Stimulated activated CD8-positive, alpha-beta memory T cell treated with anti-CD3 and anti-CD28 coated beads, Interleukin-15, amount 100 ng/mL, for 48 hours (primary cell): ENCODE measurements at regions not wholly inside any gene's neighbourhood (a gene's known extent, or its start where the extent isn't known, plus 50 kb on each side); places are given as distances from the start of the nearest gene placed in this dataset.

Source experiments
- DNase-seq, 2 donors: peaks; one replicate each; pipeline ENCODE4 v3.0.0-alpha.2; 2020; ENCODE audit warnings: low read depth in 2 of 2

- DNase-seq = no peak
These were observed 50.0 kb upstream of the CLDN5 start for GRCh38 chr22:19574247-19574646.

DNA sequence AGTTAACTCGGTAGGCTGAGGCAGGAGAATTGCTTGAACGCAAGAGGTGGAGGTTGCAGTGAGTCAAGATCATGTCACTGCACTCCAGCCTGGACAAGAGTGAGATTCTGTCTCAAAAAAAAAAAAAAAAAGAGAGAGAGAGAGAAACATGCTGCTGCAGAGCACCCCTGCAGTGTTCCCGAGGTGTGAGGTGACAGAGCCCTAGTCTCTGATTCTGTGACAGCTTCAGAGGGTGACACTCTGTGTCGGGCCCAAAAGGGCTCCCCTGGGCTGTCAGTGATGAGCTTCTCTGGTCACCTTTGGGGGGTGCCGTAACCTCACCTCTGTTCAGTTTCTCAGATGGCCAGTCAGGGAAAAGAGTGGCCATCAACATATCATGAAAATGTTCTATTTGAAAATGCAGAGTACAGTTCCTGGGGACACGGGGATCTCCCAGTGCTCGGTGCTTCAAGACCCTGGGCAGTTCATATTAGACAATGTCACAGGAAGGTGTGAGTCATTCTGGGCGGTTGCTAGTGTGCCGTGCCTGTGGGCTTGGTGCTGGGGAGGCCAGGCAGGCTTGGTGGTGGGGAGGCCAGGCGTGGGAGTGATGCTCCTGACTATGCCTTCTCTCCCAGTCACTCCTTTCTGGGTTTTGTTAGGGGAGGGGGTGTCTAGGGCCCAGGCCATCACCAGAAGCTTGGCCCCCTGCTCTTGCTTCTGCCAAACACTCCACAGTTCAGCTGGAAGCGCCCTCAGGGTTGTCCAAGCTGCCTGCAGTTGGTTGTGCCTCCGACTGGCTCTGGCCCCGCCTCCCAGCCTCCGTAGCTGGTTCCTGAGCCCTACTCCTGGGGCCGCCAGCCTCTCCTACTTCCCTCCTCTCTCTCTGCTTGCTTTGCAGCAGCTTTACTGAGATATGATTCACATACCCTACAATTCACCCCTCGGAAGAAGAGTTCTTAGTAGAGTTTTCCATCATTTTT is 52.5 kb upstream of the CLDN5 start:
- peak; percentile 66 to 69 for DNase-seq

DNA sequence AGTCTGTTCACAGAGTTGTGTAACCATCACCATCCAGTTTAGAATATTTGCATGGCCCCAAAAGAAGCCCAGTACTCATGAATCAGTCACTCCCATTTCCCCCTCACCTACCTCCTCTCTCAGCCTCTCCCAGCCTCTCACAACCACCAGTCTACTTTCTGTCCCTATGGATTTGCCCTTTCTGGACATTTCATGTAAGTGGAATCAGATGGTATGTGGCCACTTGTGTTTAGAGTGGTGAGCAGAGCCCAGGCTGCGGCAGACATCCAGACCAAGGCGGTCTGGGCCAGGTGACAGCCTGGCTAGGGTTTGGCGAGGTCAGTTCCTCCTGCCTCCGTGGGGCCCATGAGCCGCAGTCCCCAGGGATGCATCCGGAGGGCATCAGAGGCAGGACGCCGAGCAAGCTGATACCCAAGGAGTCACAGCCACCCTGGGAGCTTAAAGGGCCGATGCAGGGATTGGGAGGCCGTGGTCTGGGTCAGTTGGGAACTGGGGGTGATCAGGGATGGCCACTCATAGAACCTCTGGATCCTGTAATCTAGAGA is 53.3 kb upstream of the CLDN5 start:
- no peak for DNase-seq

DNA sequence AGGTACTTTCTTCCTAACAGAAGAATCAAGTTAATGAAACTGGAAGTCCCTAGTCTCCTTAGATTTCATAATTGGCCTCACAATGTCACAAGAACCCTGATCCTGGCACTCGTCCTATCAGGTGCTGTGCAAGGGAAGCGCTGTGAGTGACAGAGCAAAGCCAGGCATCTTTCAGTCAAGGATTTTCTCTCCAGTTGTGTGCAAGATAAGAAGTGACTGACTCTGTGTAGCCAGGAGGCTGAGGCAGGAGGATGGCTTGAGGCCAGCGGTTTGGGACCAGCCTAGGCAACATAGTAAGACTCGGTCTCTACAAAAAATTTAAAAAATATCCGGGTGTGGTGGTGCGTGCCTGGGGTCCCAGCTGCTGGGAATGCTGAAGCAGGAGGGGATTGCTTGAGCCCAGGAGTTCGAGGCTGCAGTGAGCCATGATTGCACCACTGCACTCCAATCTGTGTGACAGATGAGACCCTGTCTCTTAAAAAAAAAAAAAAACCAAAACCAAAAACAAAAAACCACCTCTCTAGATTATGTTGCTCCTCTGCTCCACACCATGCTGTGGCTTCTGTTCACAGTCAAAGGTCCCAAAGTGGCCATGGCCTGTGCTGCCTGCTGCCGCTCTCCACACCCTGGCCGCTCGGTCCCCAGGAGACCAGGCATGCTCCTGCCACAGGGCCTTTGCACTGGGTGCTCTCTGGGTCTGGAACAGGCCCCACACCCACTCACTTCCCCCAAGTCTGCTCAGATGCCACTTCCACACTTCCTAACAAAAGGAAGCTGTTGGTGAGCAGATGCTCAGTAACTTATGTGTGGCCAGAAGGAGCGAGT is 54.2 kb upstream of the CLDN5 start:
- no peak for DNase-seq

- no peak for DNase-seq
These were observed 55.1 kb upstream of the CLDN5 start for GRCh38 chr22:19579115-19579811.

DNA sequence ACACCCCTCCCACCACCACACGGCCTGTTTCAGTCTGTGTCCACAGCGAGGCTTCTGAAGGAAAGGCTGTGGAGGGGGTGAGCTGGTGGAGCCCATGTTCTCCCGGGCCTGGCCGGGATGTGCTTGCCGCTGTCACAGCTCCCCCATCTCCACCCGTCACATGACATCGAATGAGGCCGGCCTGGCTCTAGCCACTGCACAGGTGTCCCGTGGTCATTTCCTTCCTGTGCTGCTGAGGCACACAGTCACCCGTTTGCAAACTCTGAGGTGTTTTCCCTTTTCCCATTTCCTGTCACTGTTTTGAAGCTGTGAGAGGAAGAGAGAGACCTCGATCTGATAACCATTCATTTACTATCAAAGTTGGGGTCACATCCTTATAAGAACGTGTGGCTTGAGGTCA is 55.7 kb upstream of the CLDN5 start:
- peak in 1 of 2 donors; percentile 27 for DNase-seq

DNA sequence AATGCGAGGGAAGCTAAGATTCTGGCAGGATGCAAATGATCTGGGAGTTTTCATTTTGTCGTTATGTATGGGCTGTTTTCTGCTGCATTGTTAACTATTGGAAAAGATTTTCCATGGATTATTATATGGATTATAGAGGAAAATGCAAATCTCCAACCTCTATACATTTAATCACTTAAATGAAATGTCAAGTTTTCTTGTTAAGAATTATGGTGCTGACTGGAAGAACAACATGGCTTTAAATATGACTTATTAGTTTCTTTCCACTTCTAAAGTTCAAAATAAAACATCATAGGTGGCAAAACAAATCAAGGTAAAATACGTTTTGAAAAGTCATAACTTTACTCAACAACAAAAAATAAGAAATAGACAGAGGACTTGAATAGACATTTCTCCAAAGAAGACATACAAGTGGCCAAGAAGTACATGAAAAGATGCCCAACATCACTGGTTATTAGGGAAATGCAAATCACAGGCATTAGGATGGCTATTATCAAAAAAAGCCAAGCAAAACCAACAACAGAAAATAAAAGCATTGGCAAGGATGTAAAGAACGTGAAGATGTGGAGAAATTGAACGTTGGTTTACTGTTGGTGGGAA is 56.2 kb upstream of the CLDN5 start:
- no peak for DNase-seq

GRCh38 chr22:19582033-19582693 is 58.0 kb upstream of the CLDN5 start:
- DNase-seq = no peak

DNA sequence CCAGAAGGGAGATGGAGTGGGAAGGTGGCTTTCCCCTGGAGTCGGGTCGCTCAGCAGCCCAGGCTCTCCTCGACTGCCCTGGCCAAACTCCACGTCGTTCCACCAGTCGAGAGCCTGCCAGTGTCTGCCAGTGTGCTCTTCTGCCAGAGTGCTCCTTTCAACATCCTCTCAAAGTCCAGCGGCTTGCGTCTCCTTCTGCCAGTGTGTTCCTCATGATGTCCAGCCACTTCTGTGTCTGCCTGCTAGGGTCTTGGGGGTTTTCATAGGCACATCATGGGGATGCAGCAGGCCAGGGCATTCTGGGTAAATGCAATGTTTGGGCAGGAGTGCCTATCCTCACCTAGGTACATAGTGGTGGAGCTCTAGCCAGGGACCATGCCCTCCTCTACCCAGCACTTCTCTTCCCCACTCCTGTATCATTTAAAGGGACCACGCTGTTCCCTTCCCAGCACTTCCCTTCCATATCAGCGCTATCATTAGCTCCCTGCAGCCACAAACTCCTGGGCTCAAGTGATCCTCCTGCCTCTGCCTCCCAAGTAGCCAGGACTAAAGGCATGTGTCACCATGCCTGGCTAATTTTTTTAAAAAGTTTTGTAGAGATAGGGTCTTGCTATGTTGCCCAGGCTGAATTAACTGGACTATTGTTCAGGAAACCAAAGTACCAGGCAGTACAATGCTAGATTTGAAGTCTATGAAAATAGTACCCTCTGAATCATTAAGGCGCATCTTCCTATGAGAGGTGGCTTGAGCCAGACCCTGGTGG is 62.9 kb upstream of the CLDN5 start:
- DNase-seq = no peak

GRCh38 chr22:19590696-19591095 is 66.5 kb upstream of the CLDN5 start:
- DNase-seq = no peak

DNA sequence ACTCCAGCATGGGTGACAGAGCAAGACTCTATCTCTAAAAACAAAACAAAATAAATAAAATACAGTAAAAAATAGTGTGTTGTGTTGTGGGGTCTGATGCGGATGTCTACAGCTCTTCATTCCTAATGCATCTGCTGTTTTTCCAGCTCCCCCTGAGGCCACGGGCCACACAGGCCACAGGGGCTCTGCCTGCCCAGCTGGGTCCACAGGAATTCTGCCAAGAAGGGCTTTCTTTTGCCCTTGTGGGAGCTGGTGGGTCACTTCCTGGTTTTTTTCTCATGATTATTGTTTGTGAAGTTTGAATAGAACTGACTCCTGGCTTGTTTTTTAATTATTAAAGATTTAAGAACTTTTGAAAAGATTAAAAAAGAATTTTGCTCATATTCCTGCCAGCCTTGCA is 67.4 kb upstream of the CLDN5 start:
- DNase-seq = no peak

GRCh38 chr22:19592464-19592863 is 68.3 kb upstream of the CLDN5 start:
- DNase-seq = no peak

GRCh38 chr22:19593991-19594569 is 69.9 kb upstream of the CLDN5 start:
- no peak for DNase-seq

DNA sequence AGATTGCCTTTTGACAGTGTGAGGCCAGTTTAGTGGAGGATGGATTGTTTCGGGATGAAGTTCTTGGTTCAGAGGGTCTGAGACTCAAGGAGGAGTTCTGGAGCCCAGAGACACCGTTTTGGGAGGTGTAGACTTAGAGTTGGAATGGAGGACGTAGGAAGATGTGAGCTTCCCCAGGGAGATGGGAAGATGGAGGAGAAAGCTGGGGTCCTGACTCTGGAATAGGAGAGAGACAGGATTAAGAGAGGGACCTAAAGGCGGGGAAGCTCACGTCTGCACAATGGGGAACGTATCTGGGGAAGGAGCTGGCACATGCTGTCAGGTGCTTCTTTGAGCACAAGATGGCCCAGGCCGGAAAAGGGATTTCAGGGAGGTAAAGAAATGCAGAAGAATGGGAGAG is 71.3 kb upstream of the CLDN5 start:
- DNase-seq = no peak

DNA sequence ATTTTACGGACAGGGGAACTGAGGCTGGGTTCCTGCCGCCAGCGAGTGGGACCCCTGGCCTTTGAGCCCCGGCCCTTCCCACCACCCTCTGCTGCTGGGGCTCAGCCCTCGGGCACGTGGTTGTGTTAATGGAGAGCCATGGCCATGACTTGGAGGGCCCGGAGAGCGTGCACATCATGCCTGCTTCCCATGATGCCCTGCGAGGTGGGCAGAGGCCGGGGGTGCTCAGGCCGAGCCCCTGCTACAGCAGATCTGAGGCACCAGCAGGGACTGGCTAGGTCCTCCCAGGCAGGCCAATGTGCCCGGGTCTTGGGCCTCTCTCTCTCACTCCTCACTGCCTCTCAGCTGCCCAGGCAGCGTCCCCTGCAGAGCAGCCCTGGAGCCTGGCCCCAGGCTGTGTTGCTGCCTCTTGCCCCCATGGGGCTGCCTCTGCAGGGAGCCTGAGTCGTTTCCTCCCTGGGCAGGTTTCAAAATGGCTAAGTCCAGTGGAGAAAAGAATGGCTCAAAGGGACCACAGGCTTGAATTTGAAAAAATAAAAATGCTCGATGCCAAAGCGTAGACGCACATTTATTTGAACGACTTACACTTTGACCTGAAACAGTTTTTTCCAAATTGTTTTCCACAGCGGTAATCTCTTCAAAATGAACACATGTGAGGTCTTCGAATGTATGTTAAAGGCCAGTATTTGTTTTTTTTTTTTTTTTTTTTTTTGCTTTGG is 72.6 kb upstream of the CLDN5 start:
- no peak for DNase-seq

GRCh38 chr22:19597399-19597735 is 73.2 kb upstream of the CLDN5 start:
- DNase-seq = no peak

DNA sequence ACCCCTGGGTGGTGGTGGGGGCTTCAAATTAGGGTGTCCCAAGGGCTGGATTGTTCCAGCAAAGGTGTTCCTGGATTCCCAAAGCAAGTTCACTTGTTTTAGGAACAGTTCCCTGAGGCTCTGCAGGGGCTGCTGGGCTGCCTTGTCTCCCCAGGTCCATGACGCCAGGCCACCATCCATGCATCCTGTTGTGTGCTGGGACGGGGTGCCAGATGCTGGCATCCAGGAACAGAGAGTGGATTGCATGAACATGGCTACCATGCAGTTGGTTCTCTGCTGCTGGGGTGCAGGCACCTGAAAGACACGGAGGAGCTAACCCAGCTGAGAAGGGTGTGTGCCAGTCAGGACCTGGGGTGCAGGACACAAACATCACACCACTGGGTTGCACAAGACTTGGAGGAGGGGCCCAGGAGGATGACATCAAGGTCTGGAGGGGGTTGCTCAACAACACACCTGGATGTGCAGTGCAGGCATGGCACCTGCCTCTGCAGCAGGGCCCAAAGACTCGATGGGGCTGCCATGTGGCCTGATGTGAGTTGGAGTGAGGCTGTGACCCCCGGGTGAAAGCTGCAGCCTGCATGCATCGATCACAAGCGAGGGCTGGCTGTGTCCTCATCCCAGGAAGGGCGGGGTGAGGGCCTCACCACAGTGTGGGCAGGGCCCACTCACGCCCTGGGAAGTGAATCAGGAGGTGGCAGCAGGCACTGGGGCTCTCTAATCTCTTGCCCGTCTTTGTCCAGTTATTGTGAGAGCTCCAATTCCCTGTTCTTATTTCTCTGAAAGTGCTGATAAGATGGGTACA is 74.0 kb upstream of the CLDN5 start:
- DNase-seq = no peak

GRCh38 chr22:19599004-19599403 is 74.8 kb upstream of the CLDN5 start:
- DNase-seq = no peak
